HCT116 (cell line): ENCODE measurements at regions not wholly inside any gene's neighbourhood (a gene's known extent, or its start where the extent isn't known, plus 50 kb on each side); places are given as distances from the start of the nearest gene placed in this dataset.

Source experiments
- ATAC-seq: fragments of 200-7000 bp; cut with Tn5 transposase; 2 replicates; pipeline ENCODE4 v1.9.1; 2020; ENCODE audit warnings: mild to moderate bottlenecking, moderate library complexity
- BruUV-seq: library from RNA; stranded (reverse); fragments of 400-500 nt; replicated peaks from 2 replicates; lab custom pipeline; 2021; lab: Mats Ljungman, UMichigan
- CTCF ChIA-PET: fragments of 300-600 bp; sonication (Branson Sonifier 250); formaldehyde crosslinking; loops from one replicate; lab custom pipeline; 2021; ENCODE audit warnings: antibody characterized with exemption; lab: Charles Lee
- POLR2A ChIA-PET: fragments of 300-600, 350-600 bp; sonication (Branson Sonifier 250); formaldehyde crosslinking; loops from one replicate; lab custom pipeline; 2021; ENCODE audit warnings: antibody characterized with exemption; lab: Charles Lee
- RAD21 ChIA-PET, 2 experiments: fragments of 300-600 bp; sonication (Branson Sonifier 250); formaldehyde crosslinking; loops; one replicate each; lab custom pipeline; 2023; ENCODE audit warnings: low total read pairs in 2 of 2; ENCODE audit not compliant: uncharacterized antibody in 2 of 2, unreplicated experiment in 2 of 2, low non-redundant PET in 1 of 2; lab: Charles Lee
- DNase-seq: peaks from one replicate; pipeline ENCODE4 v3.0.0-alpha.2; 2010; ENCODE audit warnings: low read depth, low spot score
- H2AFZ ChIP-seq: fragments of 200-600 bp; shearing (Covaris generic), sonication (generic); 2 replicates; pipeline ENCODE4 v1.6.1; 2017; ENCODE audit warnings: low read depth, mixed run types, mixed read lengths, antibody characterized with exemption, low read length; ENCODE audit not compliant: poor library complexity, severe bottlenecking
- H3K27ac ChIP-seq: 2 replicates; pipeline ENCODE4 v1.5.1; 2012; ENCODE audit warnings: low read depth, low read length
- H3K27me3 ChIP-seq: fragments of 200-600 bp; sonication (generic); 2 replicates; pipeline ENCODE4 v1.6.1; 2016; ENCODE audit warnings: mixed run types, low read length, mixed read lengths; ENCODE audit not compliant: insufficient read depth
- H3K36me3 ChIP-seq, 2 experiments: fragments of 200-500 bp in 1 of 2; fragments of 200-600 bp in 1 of 2; sonication (Bioruptor generic) in 1 of 2; sonication (generic) in 1 of 2; 2 replicates each; pipeline versions ENCODE4 v1.5.1 to v1.6.1; 2014 to 2016; ENCODE audit warnings: low read length in 2 of 2, inconsistent platforms in 1 of 2, mixed read lengths in 1 of 2, mixed run types in 1 of 2; ENCODE audit not compliant: insufficient read depth in 2 of 2, control insufficient read depth in 1 of 2
- H3K4me1 ChIP-seq, 2 experiments: fragments of 200-600 bp in 1 of 2; sonication (generic) in 1 of 2; 2 replicates each; pipeline versions ENCODE4 v1.5.1 to v1.6.1; 2012 to 2017; ENCODE audit warnings: low read length in 2 of 2, inconsistent platforms in 1 of 2, mild to moderate bottlenecking in 1 of 2, mixed read lengths in 1 of 2, mixed run types in 1 of 2, moderate library complexity in 1 of 2; ENCODE audit not compliant: insufficient read depth in 2 of 2, control insufficient read depth in 1 of 2
- H3K4me2 ChIP-seq: fragments of 200-600 bp; sonication (generic); 2 replicates; pipeline ENCODE4 v1.6.1; 2017; ENCODE audit warnings: mixed run types, low read length, mixed read lengths
- H3K4me3 ChIP-seq, 2 experiments: fragments of 200-600 bp in 1 of 2; sonication (generic) in 1 of 2; replicated peaks in 1 of 2; 2 replicates each; pipeline ENCODE4 v1.5.1; 2011 to 2016; ENCODE audit warnings: low read length in 2 of 2, control low read depth in 1 of 2, low read depth in 1 of 2, mild to moderate bottlenecking in 1 of 2, mixed read lengths in 1 of 2, mixed run types in 1 of 2
- H3K79me2 ChIP-seq: fragments of 200-600 bp; sonication (generic); 2 replicates; pipeline ENCODE4 v1.6.1; 2017; ENCODE audit warnings: mild to moderate bottlenecking, mixed run types, low read length, moderate library complexity, mixed read lengths; ENCODE audit not compliant: insufficient read depth
- H3K9ac ChIP-seq: fragments of 200-600 bp; sonication (generic); 2 replicates; pipeline ENCODE4 v1.6.1; 2016; ENCODE audit warnings: low read length, mixed read lengths
- H3K9me2 ChIP-seq: fragments of 200-600 bp; sonication (generic), shearing (Covaris generic); 2 replicates; pipeline ENCODE4 v1.6.1; 2017; ENCODE audit warnings: mixed run types, mild to moderate bottlenecking, moderate library complexity; ENCODE audit not compliant: insufficient read depth
- H3K9me3 ChIP-seq, 2 experiments: fragments of 200-500 bp in 1 of 2; fragments of 200-600 bp in 1 of 2; sonication (Bioruptor generic) in 1 of 2; sonication (generic) in 1 of 2; 2 replicates each; pipeline ENCODE4 v1.6.1; 2014 to 2017; ENCODE audit warnings: low read length in 2 of 2, mixed read lengths in 2 of 2, inconsistent platforms in 1 of 2, low read depth in 1 of 2, mild to moderate bottlenecking in 1 of 2, mixed run types in 1 of 2, moderate library complexity in 1 of 2; ENCODE audit not compliant: control insufficient read depth in 1 of 2, insufficient read depth in 1 of 2
- H4K20me1 ChIP-seq: fragments of 200-600 bp; sonication (generic), shearing (Covaris generic); 2 replicates; pipeline ENCODE4 v1.6.1; 2017; ENCODE audit warnings: mixed run types, mild to moderate bottlenecking, moderate library complexity; ENCODE audit not compliant: insufficient read depth
- ATF3 ChIP-seq: IDR thresholded peaks from 2 replicates; pipeline ENCODE4 v1.6.1; 2012
- CTCF ChIP-seq, 3 experiments: fragments of 200-600 bp in 1 of 3; sonication (generic) in 1 of 3; IDR thresholded peaks in 2 of 3; conservative IDR thresholded peaks in 1 of 3; 2 replicates each; pipeline ENCODE4 v1.5.1; 2012 to 2017; ENCODE audit warnings: low read depth in 2 of 3, low read length in 2 of 3, antibody characterized with exemption in 1 of 3, borderline replicate concordance in 1 of 3, control low read depth in 1 of 3, mild to moderate bottlenecking in 1 of 3, mixed read lengths in 1 of 3, mixed run types in 1 of 3, moderate library complexity in 1 of 3; ENCODE audit not compliant: insufficient read depth in 1 of 3
- EZH2 ChIP-seq: fragments of 200-600 bp; sonication (generic); IDR thresholded peaks from 2 replicates; pipeline ENCODE4 v1.6.1; 2017; ENCODE audit warnings: antibody characterized with exemption, mixed run types
- FOSL1 ChIP-seq: IDR thresholded peaks from 2 replicates; pipeline ENCODE4 v1.6.1; 2012; ENCODE audit warnings: low read depth
- MAX ChIP-seq: IDR thresholded peaks from 2 replicates; pipeline ENCODE4 v1.6.1; 2012
- SIN3A ChIP-seq: IDR thresholded peaks from 2 replicates; pipeline ENCODE4 v1.6.1; 2012; ENCODE audit warnings: low read depth
- SRF ChIP-seq: IDR thresholded peaks from 2 replicates; pipeline ENCODE4 v1.6.1; 2012; ENCODE audit warnings: low read depth
- intact Hi-C: fragments of 100-400 bp; cut with micrococcal nuclease; formaldehyde crosslinking; loops from 2 replicates; pipeline ENCODE4 v1.10.0; 2022

GRCh38 chr14:105856676-105857219 is 330.4 kb downstream of the TMEM121 start:
- H2AFZ ChIP-seq = no peak overlapping the region
- DNase-seq = no peak
- H3K9ac ChIP-seq = no peak overlapping the region
- no peaks in the 10 kb centered on the region for H3K4me1 ChIP-seq
- no peak overlapping the region for H3K27ac ChIP-seq
- ATAC-seq = no peak
- ChIA-PET CTCF (no interaction called here), RAD21 (interaction anchor here in 1 of 2 experiments (1.1 kb wide), 1 partner anchor 80 kb away, joined by 3 read pairs; no protein-coding TSS in a partner anchor), POLR2A (no interaction called here)
- no peaks in the 10 kb centered on the region for H3K36me3 ChIP-seq
- no TSS peak for BruUV-seq
- H3K9me2 ChIP-seq = no peaks in the 10 kb centered on the region
- H3K79me2 ChIP-seq = no peaks in the 10 kb centered on the region
- H3K9me3 ChIP-seq = no peaks in the 10 kb centered on the region
- intact Hi-C loops = no loop called here
- H4K20me1 ChIP-seq = no peaks in the 10 kb centered on the region
- H3K4me3 ChIP-seq = no peak overlapping the region
- no peak overlapping the region for H3K4me2 ChIP-seq
- H3K27me3 ChIP-seq = no peaks in the 10 kb centered on the region
- TF ChIP-seq EZH2 (no peak), ATF3 (no peak), FOSL1 (no peak), SRF (no peak), SIN3A (no peak), CTCF (IDR thresholded peaks at IDR 0.05 in 2 of 3, conservative IDR thresholded peaks at IDR 0.05 in 1 of 3; ENCODE audit: borderline replicate concordance in 1 of 3, insufficient read depth in 1 of 3, low read depth in 2 of 3, low read length in 2 of 3) (no peak), MAX (no peak)
